ENCODE measurements at regions not wholly inside any gene's neighbourhood (a gene's known extent, or its start where the extent isn't known, plus 50 kb on each side); places are given as distances from the start of the nearest gene placed in this dataset.

DNA sequence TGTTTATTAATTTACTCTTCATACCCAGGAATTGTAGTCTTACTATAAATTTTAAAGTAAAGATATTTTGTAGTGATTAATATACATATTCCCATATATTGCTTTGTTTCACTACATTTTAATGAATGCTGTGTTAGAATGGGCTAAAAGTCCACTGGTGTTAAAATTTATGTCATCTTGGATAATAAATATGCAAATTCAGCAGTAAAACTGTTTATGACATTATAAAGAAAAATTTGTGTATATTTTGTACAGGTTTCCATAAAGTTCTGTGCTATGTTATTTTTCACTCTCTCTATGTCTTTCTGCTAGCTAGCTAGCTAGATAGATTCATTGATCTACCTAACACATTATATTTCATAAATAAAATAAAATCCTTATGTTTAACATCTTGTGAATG is 1071.2 kb downstream of the FAT4 start:
- TF ChIP-seq CTCF (conservative IDR thresholded peaks at IDR 0.05; ENCODE audit: low read depth, low read length) = no peak
- DNase-seq (ENCODE audit: low read depth) = no peak

DNA sequence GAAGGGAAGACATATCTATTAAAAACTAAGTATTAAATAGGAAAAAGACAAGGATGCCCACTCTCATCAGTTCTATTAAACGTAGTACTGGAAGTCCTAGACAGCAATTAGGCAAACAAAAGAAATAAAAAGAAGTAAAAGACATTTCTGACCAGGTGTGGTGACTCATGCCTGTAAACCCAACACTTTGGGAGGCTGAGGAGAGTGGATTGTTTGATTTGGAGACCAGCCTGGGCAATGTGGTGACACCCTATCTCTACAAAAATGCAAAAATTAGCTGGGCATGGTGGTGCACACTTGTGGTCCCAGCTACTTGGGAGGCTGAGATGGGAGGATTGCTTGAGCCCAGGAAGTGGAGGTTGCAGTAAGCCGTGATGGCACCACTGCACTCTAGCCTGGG is 1071.8 kb downstream of the FAT4 start:
- TF ChIP-seq CTCF (conservative IDR thresholded peaks at IDR 0.05; ENCODE audit: low read depth, low read length) = no peak
- DNase-seq (ENCODE audit: low read depth) = no peak

More for the DNA sequence above, 1071.2 kb downstream of the FAT4 start:
- no peak overlapping the region for H3K4me3 ChIP-seq (ENCODE audit: low read depth, low read length)

DNA sequence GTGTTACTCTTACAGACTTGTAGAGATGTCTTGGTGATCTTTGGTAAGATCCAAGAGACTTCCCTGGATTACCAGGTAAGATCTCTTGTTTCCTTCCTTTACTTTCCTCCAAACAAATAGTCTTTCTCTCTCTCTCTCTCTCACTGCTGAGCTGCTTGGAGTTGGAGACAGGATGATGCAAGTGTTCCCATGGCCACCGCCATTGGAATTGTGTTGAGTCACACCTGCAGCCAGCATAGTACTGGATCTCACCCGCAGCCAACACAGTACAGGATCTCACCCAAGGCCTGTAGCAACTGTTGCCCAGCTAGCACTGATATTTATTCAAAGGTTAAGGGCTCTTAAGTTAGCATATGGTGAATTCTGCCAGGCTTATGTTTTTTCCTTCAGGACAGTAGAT is 1080.9 kb downstream of the FAT4 start:
- H3K4me3 ChIP-seq (ENCODE audit: low read depth, low read length) = no peak overlapping the region
- no peak for TF ChIP-seq CTCF (conservative IDR thresholded peaks at IDR 0.05; ENCODE audit: low read depth, low read length)
- no peak for DNase-seq (ENCODE audit: low read depth)

More for the DNA sequence above, 1071.8 kb downstream of the FAT4 start:
- no peak overlapping the region for H3K4me3 ChIP-seq (ENCODE audit: low read depth, low read length)

- no peak overlapping the region for H3K4me3 ChIP-seq (ENCODE audit: low read depth, low read length)
- no peak for DNase-seq (ENCODE audit: low read depth)
- no peak for TF ChIP-seq CTCF (conservative IDR thresholded peaks at IDR 0.05; ENCODE audit: low read depth, low read length)
Measured at GRCh38 chr4:126396121-126396520, 1081.4 kb downstream of the FAT4 start.

GRCh38 chr4:126396703-126397102 is 1081.9 kb downstream of the FAT4 start:
- no peak overlapping the region for H3K4me3 ChIP-seq (ENCODE audit: low read depth, low read length)
- DNase-seq (ENCODE audit: low read depth) = no peak
- peak; percentile 16 for TF ChIP-seq CTCF (conservative IDR thresholded peaks at IDR 0.05; ENCODE audit: low read depth, low read length)

DNA sequence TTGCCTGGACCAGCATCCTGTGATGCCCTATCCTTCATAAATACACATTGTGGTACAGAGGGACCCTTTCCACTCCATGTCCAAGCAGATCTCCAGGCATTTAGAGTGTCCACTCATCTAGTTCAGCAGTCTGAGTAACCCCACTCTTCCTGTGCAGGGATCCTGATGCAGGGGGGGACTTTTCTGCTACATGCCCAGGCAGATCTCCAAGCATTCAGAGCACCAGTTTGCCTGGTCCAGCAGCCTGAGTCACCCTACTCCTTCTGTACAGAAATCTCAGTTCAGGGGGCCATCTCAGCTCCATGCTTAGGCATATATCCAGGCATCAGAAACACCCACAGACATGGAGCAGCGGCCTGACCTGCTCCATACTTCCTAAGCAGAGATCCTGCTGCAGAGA is 1089.8 kb downstream of the FAT4 start:
- no peak overlapping the region for H3K4me3 ChIP-seq (ENCODE audit: low read depth, low read length)
- DNase-seq (ENCODE audit: low read depth) = no peak
- no peak for TF ChIP-seq CTCF (conservative IDR thresholded peaks at IDR 0.05; ENCODE audit: low read depth, low read length)

DNA sequence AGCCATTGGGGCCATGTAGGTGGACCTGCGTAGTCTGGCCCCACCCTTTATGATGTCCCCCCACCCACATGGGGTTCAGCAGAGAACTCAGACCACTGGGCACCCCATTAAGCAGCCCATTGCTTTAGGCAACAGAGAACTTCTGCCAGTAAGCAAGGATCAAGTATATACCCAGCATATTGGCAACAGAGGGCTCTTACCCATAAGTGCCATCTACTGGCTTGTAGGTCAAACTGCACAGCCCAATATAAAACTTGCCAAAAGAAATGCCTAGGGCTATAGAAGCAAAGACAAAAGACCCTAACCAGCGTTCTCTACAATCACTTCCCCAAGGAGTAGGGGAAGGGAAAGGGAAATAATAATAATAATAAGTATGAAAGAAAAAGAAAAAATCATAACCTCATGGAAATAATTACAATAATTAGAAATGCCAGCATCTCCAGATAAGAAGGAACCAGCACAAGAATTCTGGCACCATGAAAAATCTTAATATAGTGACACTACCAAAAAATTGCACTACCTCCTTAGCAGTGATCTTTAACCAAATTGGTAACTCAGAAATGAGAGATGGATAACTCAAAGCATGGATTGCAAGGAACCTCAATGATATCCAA is 1090.7 kb downstream of the FAT4 start:
- DNase-seq (ENCODE audit: low read depth) = no peak
- H3K4me3 ChIP-seq (ENCODE audit: low read depth, low read length) = no peak overlapping the region
- TF ChIP-seq CTCF (conservative IDR thresholded peaks at IDR 0.05; ENCODE audit: low read depth, low read length) = peak; percentile 68
